ENCODE measurements at regions not wholly inside any gene's neighbourhood (a gene's known extent, or its start where the extent isn't known, plus 50 kb on each side); places are given as distances from the start of the nearest gene placed in this dataset.
A peak's percentile ranks its signal among the peaks of the same experiment; 100 is the strongest.

GRCh38 chr18:77359561-77360314 is 110.1 kb downstream of the GALR1 start:
- Histone ChIP-seq H3K27me3 (peaks cover 0 to 15% (median 0%) of the 10 kb centered on the region in 9 donors), H3K4me3 (no peak overlapping the region), H3K36me3 (no peaks in the 10 kb centered on the region), H3K4me1 (no peaks in the 10 kb centered on the region), H3K9me3 (peaks cover 0 to 4% (median 0%) of the 10 kb centered on the region in 12 donors), H3K27ac (no peak overlapping the region)
- intact Hi-C loops (cut with DNase I): no loop called here
- TF ChIP-seq POLR2A (IDR thresholded peaks at IDR 0.05) (no peak), CTCF (IDR thresholded peaks at IDR 0.05) (no peak)
- 66 to 83% (median 76%) methylated on average over 4 of the region's 4 CpGs for WGBS, 4 donors
- DNase-seq (no peak), ATAC-seq (no peak)

- 45 to 53% (median 47%) methylated on average over 3 of the region's 3 CpGs for WGBS, 4 donors
- intact Hi-C loops (cut with DNase I): no loop called here
- H3K36me3 ChIP-seq: no peaks in the 10 kb centered on the region
- no peak for ATAC-seq
- TF ChIP-seq CTCF (IDR thresholded peaks at IDR 0.05) (no peak), POLR2A (IDR thresholded peaks at IDR 0.05) (no peak)
- no peak overlapping the region for H3K4me3 ChIP-seq
- no peaks in the 10 kb centered on the region for H3K4me1 ChIP-seq
- no peak overlapping the region for H3K27ac ChIP-seq
- H3K9me3 ChIP-seq: peaks cover 0 to 4% (median 0%) of the 10 kb centered on the region in 12 donors
- peaks cover 0 to 15% (median 0%) of the 10 kb centered on the region in 9 donors for H3K27me3 ChIP-seq
- DNase-seq: no peak
These were observed 110.9 kb downstream of the GALR1 start for GRCh38 chr18:77360315-77361190.

GRCh38 chr18:77361382-77361781 is 111.7 kb downstream of the GALR1 start:
- intact Hi-C loops (cut with DNase I): no loop called here
- H3K4me3 ChIP-seq: no peak overlapping the region
- H3K36me3 ChIP-seq: no peaks in the 10 kb centered on the region
- peaks cover 0 to 4% (median 0%) of the 10 kb centered on the region in 12 donors for H3K9me3 ChIP-seq
- TF ChIP-seq CTCF (IDR thresholded peaks at IDR 0.05): no peak
- no peak for TF ChIP-seq POLR2A (IDR thresholded peaks at IDR 0.05)
- H3K27me3 ChIP-seq: peaks cover 0 to 15% (median 0%) of the 10 kb centered on the region in 9 donors
- H3K4me1 ChIP-seq: peaks cover 0 to 3% (median 0%) of the 10 kb centered on the region in 12 donors
- DNase-seq (no peak), ATAC-seq (no peak)
- 33 to 36% (median 35%) methylated on average over 1 of the region's 1 CpG for WGBS, 4 donors
- H3K27ac ChIP-seq: no peak overlapping the region

GRCh38 chr18:77365667-77366066 is 116.0 kb downstream of the GALR1 start:
- Histone ChIP-seq H3K27me3 (peaks cover 0 to 4% (median 0%) of the 10 kb centered on the region in 9 donors), H3K4me1 (peaks cover 0 to 9% (median 0%) of the 10 kb centered on the region in 12 donors), H3K9me3 (peaks cover 0 to 20% (median 15%) of the 10 kb centered on the region in 12 donors), H3K36me3 (no peaks in the 10 kb centered on the region), H3K27ac (peak overlapping the region in 8 of 12 donors; percentile 4 to 81 (median 58)), H3K4me3 (no peak overlapping the region)
- TF ChIP-seq CTCF (IDR thresholded peaks at IDR 0.05): no peak
- TF ChIP-seq POLR2A (IDR thresholded peaks at IDR 0.05): no peak
- intact Hi-C loops (cut with DNase I): no loop called here
- DNase-seq (no peak), ATAC-seq (peak; percentile 14 to 62 (median 56))
- WGBS, 4 donors: 45 to 56% (median 50%) methylated on average over 2 of the region's 2 CpGs

Measured in heart left ventricle (tissue), 16 donors.